T-helper 1 cell treated with Interleukin-12 subunit alpha and Interleukin-12 subunit beta and Interleukin-4 antibody, amounts not matched to agents 30 μg/mL and 1 μg/mL, for 36 hours (primary cell): ENCODE measurements at regions not wholly inside any gene's neighbourhood (a gene's known extent, or its start where the extent isn't known, plus 50 kb on each side); places are given as distances from the start of the nearest gene placed in this dataset.

ENCODE experiments used
- H3K27ac Mint-ChIP-seq: one replicate; pipeline ENCODE4 v1.8.0; 2021; ENCODE audit warnings: mild to moderate bottlenecking, mixed read lengths
- H3K27me3 Mint-ChIP-seq: one replicate; pipeline ENCODE4 v1.8.0; 2021; ENCODE audit warnings: low read depth, mixed read lengths
- H3K36me3 Mint-ChIP-seq: one replicate; pipeline ENCODE4 v1.8.0; 2021; ENCODE audit warnings: low read depth, mixed read lengths
- H3K4me1 Mint-ChIP-seq: one replicate; pipeline ENCODE4 v1.8.0; 2021; ENCODE audit warnings: low read depth, mixed read lengths
- H3K4me3 Mint-ChIP-seq: one replicate; pipeline ENCODE4 v1.8.0; 2021; ENCODE audit warnings: mild to moderate bottlenecking, moderate library complexity, mixed read lengths
- H3K9me3 Mint-ChIP-seq: one replicate; pipeline ENCODE4 v1.8.0; 2021; ENCODE audit warnings: mixed read lengths

- Mint-ChIP-seq H3K4me3 (no peak overlapping the region), H3K9me3 (peaks cover 5% of the 10 kb centered on the region), H3K4me1 (no peaks in the 10 kb centered on the region), H3K27me3 (no peaks in the 10 kb centered on the region), H3K27ac (no peak overlapping the region), H3K36me3 (no peaks in the 10 kb centered on the region)
Measured at GRCh38 chr7:46320956-46321355, 399.9 kb upstream of the IGFBP3 start.

DNA sequence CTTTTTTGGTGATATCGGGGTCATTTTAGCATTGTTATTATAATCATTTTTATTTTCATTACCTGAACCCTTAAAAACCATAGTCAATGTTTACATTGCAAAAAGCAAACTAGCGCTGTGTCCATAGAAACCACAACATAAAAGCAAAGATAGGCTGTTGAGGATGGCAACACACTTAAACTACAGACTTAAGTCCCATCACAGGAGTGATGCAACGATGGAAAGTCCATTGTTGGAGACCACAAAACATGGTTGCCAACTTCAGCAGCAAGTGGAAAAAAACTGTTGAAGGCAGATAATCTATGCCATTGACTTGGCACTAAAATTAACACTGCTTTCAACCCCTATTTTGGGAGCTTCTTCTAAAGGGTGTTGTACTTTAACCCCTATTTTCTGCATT, 398.8 kb upstream of the IGFBP3 start:
- Mint-ChIP-seq H3K27me3 (no peaks in the 10 kb centered on the region), H3K4me1 (no peaks in the 10 kb centered on the region), H3K27ac (no peak overlapping the region), H3K4me3 (no peak overlapping the region), H3K36me3 (no peaks in the 10 kb centered on the region), H3K9me3 (no peaks in the 10 kb centered on the region)

DNA sequence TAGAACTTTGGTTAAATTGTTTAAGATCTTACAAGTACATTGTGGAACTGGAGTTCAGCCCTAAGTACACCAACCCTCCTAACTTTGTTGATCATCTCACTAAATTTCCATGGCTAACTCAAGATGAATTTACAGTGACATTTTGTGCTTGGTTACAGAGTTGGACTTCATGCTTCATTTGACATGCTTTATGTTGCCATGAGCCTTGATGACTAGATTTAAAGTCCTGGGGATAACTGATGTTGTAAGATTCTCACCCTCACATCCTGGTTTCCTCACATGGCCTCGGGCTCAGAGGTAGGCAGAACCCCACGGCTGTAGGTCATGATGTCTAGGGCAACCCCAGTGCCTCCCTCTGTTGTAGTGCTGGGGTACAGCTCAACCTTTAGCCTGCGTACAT, 397.2 kb upstream of the IGFBP3 start:
- Mint-ChIP-seq H3K4me3 (no peak overlapping the region), H3K36me3 (no peaks in the 10 kb centered on the region), H3K27ac (no peak overlapping the region), H3K9me3 (peaks cover 5% of the 10 kb centered on the region), H3K27me3 (no peaks in the 10 kb centered on the region), H3K4me1 (no peaks in the 10 kb centered on the region)

- H3K36me3 Mint-ChIP-seq, result no peaks in the 10 kb centered on the region
- H3K27ac Mint-ChIP-seq, result no peak overlapping the region
- no peaks in the 10 kb centered on the region for H3K27me3 Mint-ChIP-seq
- no peak overlapping the region for H3K4me3 Mint-ChIP-seq
- H3K4me1 Mint-ChIP-seq, result no peaks in the 10 kb centered on the region
- H3K9me3 Mint-ChIP-seq, result peaks cover 8% of the 10 kb centered on the region
Measured at GRCh38 chr7:46317256-46317655, 396.2 kb upstream of the IGFBP3 start.

DNA sequence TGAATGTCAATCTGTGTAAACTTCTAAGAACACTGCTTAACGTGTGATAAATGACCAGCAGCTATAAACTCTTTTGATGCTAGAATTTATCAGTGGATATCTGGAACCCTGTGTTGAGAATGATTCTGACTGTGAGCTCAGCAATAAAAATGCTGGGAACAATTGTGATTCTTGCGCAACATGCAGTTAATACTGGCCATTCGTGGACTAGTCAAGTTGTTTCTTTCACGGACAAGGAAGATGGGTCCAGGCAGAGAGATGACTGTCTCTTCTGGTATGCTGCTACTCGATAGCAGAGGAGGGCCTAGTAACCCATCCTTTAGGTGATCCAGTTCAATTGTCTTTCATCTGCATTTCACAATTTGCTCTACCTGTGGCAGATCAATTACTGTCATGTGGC, 394.8 kb upstream of the IGFBP3 start:
- peaks cover 8% of the 10 kb centered on the region for H3K9me3 Mint-ChIP-seq
- no peak overlapping the region for H3K27ac Mint-ChIP-seq
- H3K4me1 Mint-ChIP-seq, result no peaks in the 10 kb centered on the region
- no peak overlapping the region for H3K4me3 Mint-ChIP-seq
- no peaks in the 10 kb centered on the region for H3K36me3 Mint-ChIP-seq
- H3K27me3 Mint-ChIP-seq, result no peaks in the 10 kb centered on the region

DNA sequence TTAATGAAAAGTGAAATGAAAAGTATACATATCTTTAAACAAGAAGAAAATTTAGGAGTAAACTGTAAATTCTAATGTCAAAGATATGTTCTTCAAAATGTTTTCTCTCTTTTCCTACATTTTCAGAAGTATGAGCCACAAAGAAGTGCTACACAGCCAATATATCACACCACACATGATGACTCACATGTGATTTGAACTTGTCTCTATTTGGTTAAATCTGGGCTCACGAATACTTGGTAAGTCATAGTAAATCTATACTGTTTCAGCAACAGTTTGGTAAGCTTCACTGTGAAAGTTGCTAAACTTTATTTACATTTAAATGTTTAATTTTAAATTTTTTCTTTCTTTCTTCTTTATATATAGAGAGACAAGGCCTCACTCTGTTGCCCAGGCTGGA, 380.6 kb upstream of the IGFBP3 start:
- Mint-ChIP-seq H3K4me1 (no peaks in the 10 kb centered on the region), H3K9me3 (no peaks in the 10 kb centered on the region), H3K4me3 (no peak overlapping the region), H3K36me3 (no peaks in the 10 kb centered on the region), H3K27me3 (no peaks in the 10 kb centered on the region), H3K27ac (no peak overlapping the region)

DNA sequence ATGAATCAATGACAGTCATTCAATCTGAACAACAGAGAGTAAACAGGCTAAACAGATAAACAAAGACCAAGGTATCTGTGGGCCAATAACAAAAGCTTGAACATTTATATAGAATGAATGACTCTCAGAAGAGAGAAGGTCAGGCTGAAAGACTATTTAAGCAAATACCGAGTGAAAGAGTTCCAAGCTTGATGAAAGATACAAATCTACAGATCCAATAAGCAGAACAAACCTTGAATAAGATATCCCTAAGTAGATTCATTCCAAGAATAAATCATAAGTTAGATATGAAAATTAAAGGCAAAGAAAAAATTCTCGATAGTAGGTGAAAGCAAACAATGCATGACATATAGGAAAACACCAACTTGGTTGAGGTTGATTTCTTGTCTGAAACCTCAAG, 376.4 kb upstream of the IGFBP3 start:
- no peaks in the 10 kb centered on the region for H3K27me3 Mint-ChIP-seq
- H3K27ac Mint-ChIP-seq, result no peak overlapping the region
- H3K9me3 Mint-ChIP-seq, result no peaks in the 10 kb centered on the region
- H3K4me3 Mint-ChIP-seq, result no peak overlapping the region
- H3K36me3 Mint-ChIP-seq, result no peaks in the 10 kb centered on the region
- H3K4me1 Mint-ChIP-seq, result no peaks in the 10 kb centered on the region

GRCh38 chr7:46296526-46296925, 375.5 kb upstream of the IGFBP3 start:
- no peaks in the 10 kb centered on the region for H3K4me1 Mint-ChIP-seq
- H3K36me3 Mint-ChIP-seq, result no peaks in the 10 kb centered on the region
- no peak overlapping the region for H3K27ac Mint-ChIP-seq
- no peaks in the 10 kb centered on the region for H3K27me3 Mint-ChIP-seq
- no peak overlapping the region for H3K4me3 Mint-ChIP-seq
- H3K9me3 Mint-ChIP-seq, result no peaks in the 10 kb centered on the region

DNA sequence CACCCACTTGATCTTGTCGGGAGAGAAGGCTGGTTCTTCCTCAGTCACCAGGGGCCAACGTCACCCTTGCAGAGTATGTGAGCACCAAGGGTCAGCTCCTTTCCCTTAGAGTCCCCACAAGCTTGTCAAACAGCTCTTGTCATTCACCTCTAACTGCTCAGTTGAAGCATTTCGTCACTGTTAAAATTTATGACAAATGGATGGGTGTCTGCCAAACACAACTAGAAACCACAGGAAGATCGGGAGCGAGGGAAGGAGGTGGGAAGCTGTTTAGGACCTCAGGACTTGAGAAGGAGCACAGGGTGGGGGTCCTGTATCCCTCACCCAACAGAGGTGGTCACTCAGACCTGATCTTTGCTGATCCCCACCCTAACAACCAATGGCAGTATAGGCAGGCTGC, 373.3 kb upstream of the IGFBP3 start:
- no peaks in the 10 kb centered on the region for H3K4me1 Mint-ChIP-seq
- no peaks in the 10 kb centered on the region for H3K9me3 Mint-ChIP-seq
- H3K36me3 Mint-ChIP-seq, result no peaks in the 10 kb centered on the region
- H3K27ac Mint-ChIP-seq, result no peak overlapping the region
- no peak overlapping the region for H3K4me3 Mint-ChIP-seq
- no peaks in the 10 kb centered on the region for H3K27me3 Mint-ChIP-seq

DNA sequence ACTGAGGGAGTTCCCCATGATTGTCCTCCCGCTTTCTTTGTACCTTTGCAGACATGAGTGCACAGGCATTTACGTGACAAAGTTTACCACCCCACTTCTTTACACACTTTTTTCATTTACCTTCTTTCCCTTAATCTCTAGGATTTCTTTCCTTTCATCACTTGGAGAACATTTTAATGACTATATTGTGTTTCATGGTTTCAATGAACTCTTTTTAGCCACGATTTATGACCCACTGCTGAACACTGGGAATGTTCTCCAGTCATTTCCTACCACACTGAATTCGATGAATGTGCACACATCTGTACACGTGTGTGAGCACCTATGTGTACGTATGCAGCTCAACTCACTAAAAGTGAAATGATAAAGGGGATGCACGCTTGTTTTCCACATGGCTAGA, 371.7 kb upstream of the IGFBP3 start:
- no peak overlapping the region for H3K4me3 Mint-ChIP-seq
- H3K27me3 Mint-ChIP-seq, result no peaks in the 10 kb centered on the region
- H3K4me1 Mint-ChIP-seq, result no peaks in the 10 kb centered on the region
- H3K27ac Mint-ChIP-seq, result no peak overlapping the region
- H3K9me3 Mint-ChIP-seq, result no peaks in the 10 kb centered on the region
- no peaks in the 10 kb centered on the region for H3K36me3 Mint-ChIP-seq

GRCh38 chr7:46291601-46292150, 370.6 kb upstream of the IGFBP3 start:
- Mint-ChIP-seq H3K9me3 (no peaks in the 10 kb centered on the region), H3K4me3 (no peak overlapping the region), H3K27ac (no peak overlapping the region), H3K27me3 (no peaks in the 10 kb centered on the region), H3K36me3 (no peaks in the 10 kb centered on the region), H3K4me1 (no peaks in the 10 kb centered on the region)

GRCh38 chr7:46291050-46291438, 370.0 kb upstream of the IGFBP3 start:
- no peaks in the 10 kb centered on the region for H3K36me3 Mint-ChIP-seq
- H3K9me3 Mint-ChIP-seq, result no peaks in the 10 kb centered on the region
- no peaks in the 10 kb centered on the region for H3K4me1 Mint-ChIP-seq
- H3K27ac Mint-ChIP-seq, result no peak overlapping the region
- H3K27me3 Mint-ChIP-seq, result no peaks in the 10 kb centered on the region
- H3K4me3 Mint-ChIP-seq, result no peak overlapping the region

- H3K36me3 Mint-ChIP-seq, result no peaks in the 10 kb centered on the region
- H3K9me3 Mint-ChIP-seq, result no peaks in the 10 kb centered on the region
- H3K4me3 Mint-ChIP-seq, result no peak overlapping the region
- H3K27ac Mint-ChIP-seq, result no peak overlapping the region
- H3K4me1 Mint-ChIP-seq, result no peaks in the 10 kb centered on the region
- H3K27me3 Mint-ChIP-seq, result no peaks in the 10 kb centered on the region
Measured at GRCh38 chr7:46290374-46291049, 369.4 kb upstream of the IGFBP3 start.

DNA sequence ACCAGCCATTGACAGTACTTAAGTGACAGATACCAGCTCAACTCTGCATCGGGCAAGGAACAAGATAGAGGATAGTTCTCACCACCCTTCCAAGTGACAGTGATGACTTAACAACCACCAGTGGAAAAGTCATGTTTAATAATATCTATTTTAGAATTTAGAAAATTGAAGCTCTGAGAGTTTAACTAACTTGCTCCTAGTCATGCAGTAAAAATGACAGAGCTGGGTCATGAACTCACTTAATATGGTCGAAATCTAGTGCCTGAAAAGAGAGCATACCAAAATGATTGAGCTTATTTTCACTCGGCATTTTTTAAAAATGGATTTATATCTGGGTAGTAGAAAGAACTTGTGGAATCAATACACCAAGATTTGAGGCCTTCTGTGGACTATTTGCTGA, 367.8 kb upstream of the IGFBP3 start:
- Mint-ChIP-seq H3K27me3 (no peaks in the 10 kb centered on the region), H3K27ac (no peak overlapping the region), H3K36me3 (no peaks in the 10 kb centered on the region), H3K4me3 (no peak overlapping the region), H3K9me3 (no peaks in the 10 kb centered on the region), H3K4me1 (no peaks in the 10 kb centered on the region)

- no peaks in the 10 kb centered on the region for H3K4me1 Mint-ChIP-seq
- no peaks in the 10 kb centered on the region for H3K27me3 Mint-ChIP-seq
- no peak overlapping the region for H3K27ac Mint-ChIP-seq
- H3K36me3 Mint-ChIP-seq, result no peaks in the 10 kb centered on the region
- H3K9me3 Mint-ChIP-seq, result no peaks in the 10 kb centered on the region
- H3K4me3 Mint-ChIP-seq, result no peak overlapping the region
Measured at GRCh38 chr7:46288010-46288409, 366.9 kb upstream of the IGFBP3 start.

- H3K9me3 Mint-ChIP-seq, result no peaks in the 10 kb centered on the region
- no peaks in the 10 kb centered on the region for H3K4me1 Mint-ChIP-seq
- H3K27me3 Mint-ChIP-seq, result no peaks in the 10 kb centered on the region
- no peak overlapping the region for H3K4me3 Mint-ChIP-seq
- no peak overlapping the region for H3K27ac Mint-ChIP-seq
- H3K36me3 Mint-ChIP-seq, result no peaks in the 10 kb centered on the region
Measured at GRCh38 chr7:46286957-46287356, 365.9 kb upstream of the IGFBP3 start.
